ENCODE measurements at regions not wholly inside any gene's neighbourhood (a gene's known extent, or its start where the extent isn't known, plus 50 kb on each side); places are given as distances from the start of the nearest gene placed in this dataset.
"Not testable (repeated sequence)": the region's sequence is repeated elsewhere in the genome, so short reads cannot be mapped to it uniquely, and the experiment has no call there.

DNA sequence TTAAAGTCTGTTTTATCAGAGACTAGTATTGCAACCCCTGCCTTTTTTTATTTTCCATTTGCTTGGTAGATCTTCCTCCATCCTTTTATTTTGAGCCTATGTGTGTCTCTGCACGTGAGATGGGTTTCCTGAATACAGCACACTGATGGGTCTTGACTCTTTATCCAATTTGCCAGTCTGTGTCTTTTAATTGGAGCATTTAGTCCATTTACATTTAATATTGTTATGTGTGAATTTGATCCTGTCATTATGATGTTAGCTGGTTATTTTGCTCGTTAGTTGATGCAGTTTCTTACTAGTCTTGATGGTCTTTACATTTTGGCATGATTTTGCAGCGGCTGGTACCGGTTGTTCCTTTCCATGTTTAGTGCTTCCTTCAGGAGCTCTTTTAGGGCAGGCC, 381.5 kb upstream of the ZEB2 start:
- not testable (repeated sequence) for H3K4me1 Mint-ChIP-seq; ATAC-seq; H3K4me3 Mint-ChIP-seq; DNase-seq; H3K36me3 Mint-ChIP-seq (ENCODE audit: low read depth); H3K9me3 Mint-ChIP-seq; H3K27ac Mint-ChIP-seq; H3K27me3 Mint-ChIP-seq

DNA sequence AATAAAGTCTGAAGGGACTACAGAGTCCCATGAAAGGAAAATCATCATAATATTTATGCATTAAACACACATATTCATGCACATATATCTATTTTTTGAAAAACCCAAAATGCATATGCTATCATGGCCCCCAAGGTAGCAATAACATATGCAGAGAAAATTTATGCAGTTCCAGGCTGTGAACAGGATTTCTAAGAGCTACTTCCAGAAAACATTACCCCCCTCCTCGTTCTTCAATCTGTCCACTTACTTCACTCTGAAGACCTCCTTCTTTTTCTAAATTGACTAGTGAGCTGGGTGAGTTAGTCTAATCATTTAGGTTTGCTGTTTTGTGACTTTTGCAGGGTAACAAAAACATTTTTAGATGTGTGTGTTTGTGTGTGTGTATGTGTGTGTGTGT, 376.4 kb upstream of the ZEB2 start:
- Mint-ChIP-seq H3K36me3 (ENCODE audit: low read depth) (no peaks in the 10 kb centered on the region), H3K9me3 (no peaks in the 10 kb centered on the region), H3K4me1 (no peaks in the 10 kb centered on the region), H3K27ac (no peak overlapping the region), H3K27me3 (no peaks in the 10 kb centered on the region), H3K4me3 (no peak overlapping the region)
- ATAC-seq (no peak), DNase-seq (no peak)

DNA sequence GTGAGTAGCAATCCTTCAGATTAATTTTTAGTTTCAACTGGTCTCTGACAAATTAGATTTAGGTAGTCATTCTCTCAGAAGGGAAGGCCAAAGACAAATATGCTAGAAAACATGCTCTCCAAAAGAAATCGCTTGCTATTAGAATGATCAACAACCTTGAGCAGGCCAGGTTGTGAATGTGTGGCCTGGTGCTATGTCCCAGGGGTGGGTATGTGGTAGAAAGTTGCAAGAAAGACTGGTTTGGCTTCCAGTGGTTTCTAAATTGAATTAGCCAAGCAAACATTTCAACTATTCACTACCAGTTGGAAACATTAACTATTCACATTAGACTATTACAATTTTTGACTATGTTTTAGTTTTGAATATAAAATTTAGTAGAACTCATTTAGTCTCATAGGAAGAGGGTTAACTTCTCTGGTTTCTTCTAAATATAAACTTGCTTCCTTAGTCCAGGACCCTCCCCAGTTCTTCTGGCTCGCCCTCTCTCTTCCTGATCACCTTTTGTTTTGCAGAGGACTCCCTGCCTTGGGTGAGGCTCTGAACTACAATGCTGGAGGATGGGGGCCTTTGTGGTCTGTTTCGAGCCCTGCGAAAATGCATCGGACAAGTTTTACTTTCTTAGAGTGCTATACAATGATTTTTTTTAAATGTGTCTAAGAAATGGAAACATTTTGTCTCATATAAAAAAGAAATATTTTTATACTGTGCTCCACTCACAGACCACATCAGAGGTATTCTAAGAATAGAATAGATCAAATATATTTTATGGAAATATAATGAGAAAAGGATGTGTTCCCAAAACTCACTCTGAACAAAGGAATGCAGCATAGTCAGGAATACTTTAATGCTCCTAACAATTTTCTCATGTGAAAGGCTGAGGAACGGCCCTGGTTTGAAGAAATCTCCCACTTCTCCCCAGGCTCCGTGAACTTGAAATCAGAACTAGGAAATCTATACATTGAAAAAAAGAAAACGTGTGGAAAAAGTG, 375.0 kb upstream of the ZEB2 start:
- Mint-ChIP-seq H3K4me3 (no peak overlapping the region), H3K36me3 (ENCODE audit: low read depth) (no peaks in the 10 kb centered on the region), H3K27ac (no peak overlapping the region), H3K27me3 (no peaks in the 10 kb centered on the region), H3K9me3 (no peaks in the 10 kb centered on the region), H3K4me1 (no peaks in the 10 kb centered on the region)
- ATAC-seq (no peak), DNase-seq (no peak)

DNA sequence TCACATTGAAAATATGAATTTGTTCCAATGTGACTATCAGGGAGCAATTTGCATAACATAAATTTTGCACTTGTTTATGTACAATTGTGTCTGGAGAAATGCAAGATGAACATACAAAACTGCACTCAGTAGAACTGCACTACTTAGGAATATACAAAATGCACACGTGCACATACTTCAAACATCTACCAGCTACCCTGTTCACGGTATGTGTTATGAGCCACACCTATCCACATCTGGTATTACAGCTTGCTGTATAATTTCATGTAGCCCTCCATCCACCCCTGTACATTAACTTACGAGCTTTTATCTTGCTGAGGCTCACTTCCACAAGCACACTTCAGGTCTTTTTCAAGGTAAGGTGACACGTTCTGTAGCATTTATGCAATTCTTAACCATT, 373.5 kb upstream of the ZEB2 start:
- Mint-ChIP-seq H3K27me3 (no peaks in the 10 kb centered on the region), H3K4me1 (no peaks in the 10 kb centered on the region), H3K27ac (no peak overlapping the region), H3K9me3 (no peaks in the 10 kb centered on the region), H3K36me3 (ENCODE audit: low read depth) (no peaks in the 10 kb centered on the region), H3K4me3 (no peak overlapping the region)
- DNase-seq (no peak), ATAC-seq (no peak)

DNA sequence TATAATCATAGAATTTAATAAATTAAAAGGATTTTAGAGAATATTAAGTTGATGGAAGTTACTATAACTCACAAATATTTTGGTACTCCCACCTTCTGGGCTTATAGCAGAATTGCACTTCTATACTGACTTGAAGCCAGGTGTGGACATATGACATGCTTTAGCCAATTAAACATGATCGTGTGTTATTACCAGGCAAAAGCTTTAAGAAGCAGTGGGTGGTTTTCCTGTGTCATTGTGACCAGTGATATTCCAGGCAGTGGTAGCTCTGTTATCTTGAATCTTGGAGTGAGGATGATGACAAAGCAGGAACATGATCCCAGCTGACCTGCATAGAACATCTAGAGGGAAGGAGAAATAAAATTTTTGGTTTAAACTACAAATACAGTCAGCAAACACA, 370.9 kb upstream of the ZEB2 start:
- ATAC-seq, result no peak
- no peak for DNase-seq

DNA sequence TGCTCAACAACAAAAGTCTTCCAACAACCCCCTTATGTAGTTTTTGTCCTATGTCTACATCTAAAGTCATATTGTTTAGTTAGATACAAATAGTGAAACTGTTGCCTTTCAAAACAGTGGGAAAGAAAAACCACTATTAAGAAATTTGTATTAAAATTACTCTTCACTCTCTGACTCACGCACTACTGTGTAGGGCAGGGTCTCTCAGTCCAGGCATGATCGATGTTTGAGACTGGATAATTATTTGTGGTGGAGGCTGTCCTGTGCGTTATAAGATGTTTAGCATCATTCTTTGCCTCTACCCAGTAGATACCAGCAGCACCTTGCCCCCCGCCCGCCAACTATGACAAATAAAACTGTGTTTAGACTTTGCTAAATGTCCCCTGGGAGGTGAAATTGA, 369.4 kb upstream of the ZEB2 start:
- DNase-seq (no peak), ATAC-seq (no peak)
- Mint-ChIP-seq H3K4me1 (no peaks in the 10 kb centered on the region), H3K4me3 (no peak overlapping the region), H3K27ac (no peak overlapping the region), H3K36me3 (ENCODE audit: low read depth) (no peaks in the 10 kb centered on the region), H3K9me3 (no peaks in the 10 kb centered on the region), H3K27me3 (peaks cover 3% of the 10 kb centered on the region)

More for the DNA sequence above, 370.9 kb upstream of the ZEB2 start:
- H3K9me3 Mint-ChIP-seq, result no peaks in the 10 kb centered on the region
- H3K36me3 Mint-ChIP-seq (ENCODE audit: low read depth), result no peaks in the 10 kb centered on the region
- no peak overlapping the region for H3K27ac Mint-ChIP-seq
- no peak overlapping the region for H3K4me3 Mint-ChIP-seq
- no peaks in the 10 kb centered on the region for H3K4me1 Mint-ChIP-seq
- H3K27me3 Mint-ChIP-seq, result no peaks in the 10 kb centered on the region

DNA sequence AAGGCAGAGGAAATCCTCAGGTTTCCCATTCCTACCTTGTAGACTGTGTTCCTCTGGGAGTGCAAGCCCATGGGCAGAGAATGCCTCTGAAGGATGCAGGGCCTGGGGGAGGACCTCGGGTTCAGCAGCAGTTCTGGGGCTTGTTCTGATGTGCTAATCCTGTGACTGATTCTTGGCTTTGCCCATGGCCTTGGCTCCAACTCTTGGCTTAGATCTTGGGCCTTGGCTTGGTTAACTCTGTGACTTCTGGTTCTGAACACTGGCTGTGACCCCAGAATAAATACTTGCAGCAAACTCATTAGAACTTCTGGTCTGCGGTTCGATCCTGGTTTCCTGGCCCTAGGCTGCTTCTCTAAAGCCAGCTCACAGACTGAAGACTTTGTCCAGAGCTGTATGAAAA, 366.9 kb upstream of the ZEB2 start:
- Mint-ChIP-seq H3K4me3 (no peak overlapping the region), H3K36me3 (ENCODE audit: low read depth) (no peaks in the 10 kb centered on the region), H3K27me3 (peaks cover 3% of the 10 kb centered on the region), H3K4me1 (no peaks in the 10 kb centered on the region), H3K9me3 (no peaks in the 10 kb centered on the region), H3K27ac (no peak overlapping the region)
- ATAC-seq (no peak), DNase-seq (no peak)

DNA sequence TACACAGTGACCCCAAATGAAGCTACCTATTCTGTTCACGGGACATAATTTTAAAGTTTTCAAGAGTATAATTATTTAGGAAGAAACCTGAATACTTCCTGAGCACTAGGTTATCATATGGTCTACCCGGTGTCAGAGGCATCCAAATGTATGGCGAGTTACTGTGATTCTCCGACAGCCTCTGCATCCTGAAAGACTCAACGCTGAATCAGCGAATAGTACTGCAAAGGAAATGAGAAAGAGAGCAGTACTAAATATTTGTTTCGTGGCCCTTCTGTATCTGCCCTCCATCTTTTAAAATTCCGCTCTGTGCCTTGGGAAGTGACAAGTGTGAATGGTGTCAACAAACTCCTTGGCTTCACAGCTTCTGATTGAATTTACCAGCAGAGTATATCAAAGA, 358.0 kb upstream of the ZEB2 start:
- ATAC-seq, result no peak
- Mint-ChIP-seq H3K27ac (no peak overlapping the region), H3K27me3 (peaks cover 5% of the 10 kb centered on the region), H3K4me3 (no peak overlapping the region), H3K9me3 (no peaks in the 10 kb centered on the region), H3K4me1 (no peaks in the 10 kb centered on the region), H3K36me3 (ENCODE audit: low read depth) (no peaks in the 10 kb centered on the region)
- DNase-seq, result no peak

DNA sequence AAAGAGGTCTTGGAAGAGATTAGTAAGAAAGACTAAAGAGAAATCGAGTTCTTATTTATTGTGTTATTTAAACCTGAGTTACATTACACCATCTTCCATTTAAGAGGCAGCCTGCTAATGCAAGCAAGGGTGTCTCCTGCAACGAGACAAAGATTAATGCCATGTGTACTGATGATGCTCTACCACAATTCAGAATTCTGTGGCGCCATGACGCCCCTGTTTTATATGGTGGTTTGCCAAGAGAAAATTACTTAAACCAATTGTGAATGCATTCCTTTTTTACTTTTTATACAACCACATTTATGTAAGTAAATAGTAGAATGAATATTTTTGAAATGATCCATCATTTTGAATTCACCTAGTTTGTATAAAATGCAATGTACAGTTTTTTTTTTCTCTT, 356.1 kb upstream of the ZEB2 start:
- ATAC-seq, result no peak
- no peak for DNase-seq

DNA sequence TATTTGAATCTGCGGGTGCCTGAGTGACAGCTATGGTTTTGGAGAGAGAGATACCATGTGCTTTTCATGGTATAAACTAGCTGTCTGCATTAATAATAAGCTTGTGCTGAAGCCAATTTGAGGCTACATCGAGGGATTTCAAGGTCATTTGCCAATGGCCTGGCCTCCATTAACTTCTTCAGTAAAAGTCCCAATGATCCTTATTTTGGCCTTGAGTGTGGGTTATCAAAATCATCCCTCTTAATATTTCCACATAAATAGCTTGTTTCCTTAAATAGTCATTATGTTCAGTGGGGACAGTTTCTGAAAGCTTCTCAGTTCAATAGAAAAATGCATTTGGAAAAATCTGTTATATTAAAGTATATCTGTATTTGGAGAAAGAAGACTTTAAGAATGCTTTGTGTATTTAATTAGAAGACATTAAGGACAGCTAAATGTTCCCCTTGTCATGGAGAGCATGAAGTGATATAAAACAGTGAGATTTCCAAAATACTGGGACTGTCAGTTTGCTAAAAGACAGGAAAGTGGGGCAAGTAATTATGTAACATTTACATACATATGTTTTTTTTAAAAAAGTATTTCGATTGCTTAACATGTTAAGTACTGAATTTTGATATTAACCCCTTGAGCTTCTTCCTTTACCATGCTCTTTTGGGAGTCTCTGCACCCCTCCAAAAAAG, 355.5 kb upstream of the ZEB2 start:
- Mint-ChIP-seq H3K27ac (no peak overlapping the region), H3K36me3 (ENCODE audit: low read depth) (no peaks in the 10 kb centered on the region), H3K4me3 (no peak overlapping the region), H3K9me3 (no peaks in the 10 kb centered on the region), H3K4me1 (no peaks in the 10 kb centered on the region), H3K27me3 (peaks cover 5% of the 10 kb centered on the region)
- DNase-seq (no peak), ATAC-seq (no peak)

More for the DNA sequence above, 356.1 kb upstream of the ZEB2 start:
- Mint-ChIP-seq H3K27me3 (peaks cover 5% of the 10 kb centered on the region), H3K36me3 (ENCODE audit: low read depth) (no peaks in the 10 kb centered on the region), H3K27ac (no peak overlapping the region), H3K4me1 (no peaks in the 10 kb centered on the region), H3K4me3 (no peak overlapping the region), H3K9me3 (no peaks in the 10 kb centered on the region)

DNA sequence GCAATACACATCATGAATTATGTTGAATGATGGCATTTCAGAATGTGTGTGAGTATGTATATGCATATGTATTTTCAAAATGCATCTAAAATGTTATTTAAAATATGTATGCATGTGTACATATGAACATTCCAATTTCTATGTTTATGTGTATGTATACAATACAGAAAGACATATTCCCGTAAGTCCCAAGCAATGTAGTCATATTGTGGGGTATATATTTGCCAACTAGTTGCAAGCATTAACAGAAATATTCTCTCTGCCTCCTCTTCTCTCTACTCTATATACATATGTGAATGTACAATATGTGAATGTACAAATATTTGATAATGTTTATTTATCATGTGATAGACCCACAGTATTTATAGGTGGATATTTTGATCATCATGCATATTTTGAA, 345.8 kb upstream of the ZEB2 start:
- Mint-ChIP-seq H3K4me1 (no peaks in the 10 kb centered on the region), H3K4me3 (no peak overlapping the region), H3K27me3 (peaks cover 2% of the 10 kb centered on the region), H3K27ac (no peak overlapping the region), H3K9me3 (no peaks in the 10 kb centered on the region), H3K36me3 (ENCODE audit: low read depth) (no peaks in the 10 kb centered on the region)
- ATAC-seq (no peak), DNase-seq (no peak)

DNA sequence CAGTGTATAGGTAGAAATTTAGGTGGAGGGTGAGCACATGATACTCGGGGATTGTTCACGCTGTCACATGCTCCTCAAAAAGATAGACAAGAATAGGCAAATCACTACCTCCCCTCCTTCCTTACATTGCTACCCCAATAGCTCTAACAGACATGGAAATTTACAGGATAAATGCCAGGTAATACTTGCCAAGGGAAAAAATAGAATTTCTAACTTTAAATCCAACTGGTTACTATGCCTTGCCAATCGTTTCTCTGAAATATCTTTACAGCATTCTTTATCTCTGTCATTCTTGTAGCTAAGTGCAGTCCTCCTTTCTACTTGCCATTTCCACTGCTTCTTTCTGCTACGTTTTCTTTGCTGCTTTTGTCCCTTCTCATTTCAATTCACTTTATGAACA, 339.8 kb upstream of the ZEB2 start:
- H3K9me3 Mint-ChIP-seq, result no peaks in the 10 kb centered on the region
- H3K4me1 Mint-ChIP-seq, result no peaks in the 10 kb centered on the region

DNA sequence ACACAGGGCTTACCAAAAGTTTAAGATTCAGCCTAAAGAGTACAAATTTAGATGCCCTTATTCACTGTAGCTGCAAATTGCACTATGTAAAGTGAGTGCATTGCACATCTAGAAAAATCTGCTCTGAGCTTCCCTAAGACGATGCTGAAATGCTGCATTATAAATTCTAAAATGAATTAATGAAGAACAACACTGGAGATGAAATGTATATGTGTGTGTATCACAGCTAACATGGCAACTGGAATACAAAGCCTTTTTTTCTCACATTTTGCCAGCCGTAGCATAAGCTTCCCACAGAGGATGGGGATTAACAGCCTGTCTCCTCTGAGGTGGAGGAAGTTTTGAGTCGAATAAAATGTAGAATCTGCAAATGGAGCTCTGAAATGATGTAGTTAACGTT, 338.3 kb upstream of the ZEB2 start:
- no peaks in the 10 kb centered on the region for H3K27me3 Mint-ChIP-seq
- H3K36me3 Mint-ChIP-seq (ENCODE audit: low read depth), result no peaks in the 10 kb centered on the region
- DNase-seq (no peak), ATAC-seq (no peak)
- H3K9me3 Mint-ChIP-seq, result peaks cover 3% of the 10 kb centered on the region
- no peak overlapping the region for H3K27ac Mint-ChIP-seq
- H3K4me1 Mint-ChIP-seq, result no peaks in the 10 kb centered on the region
- no peak overlapping the region for H3K4me3 Mint-ChIP-seq

More for the DNA sequence above, 339.8 kb upstream of the ZEB2 start:
- Mint-ChIP-seq H3K27me3 (no peaks in the 10 kb centered on the region), H3K36me3 (ENCODE audit: low read depth) (no peaks in the 10 kb centered on the region), H3K4me3 (no peak overlapping the region), H3K27ac (no peak overlapping the region)
- DNase-seq, result no peak
- ATAC-seq, result no peak

DNA sequence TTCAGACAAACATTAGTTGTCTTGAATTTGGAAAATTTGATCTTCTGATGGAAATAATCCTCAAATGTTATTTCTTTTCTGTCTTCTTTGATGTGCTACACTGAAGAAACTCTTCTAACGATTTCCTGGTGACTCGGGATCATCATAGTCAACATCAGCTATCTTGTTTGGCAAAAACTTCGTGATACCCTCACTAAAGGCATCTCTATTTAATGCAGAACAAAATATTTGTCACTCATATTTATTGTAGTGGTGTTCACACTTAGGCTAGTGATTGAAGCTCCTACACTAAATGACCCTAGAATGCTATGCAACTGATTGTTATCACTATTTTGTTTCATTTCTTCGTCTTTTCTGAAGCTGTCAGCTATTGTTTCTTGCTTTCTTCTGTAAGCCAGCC, 334.7 kb upstream of the ZEB2 start:
- DNase-seq (no peak), ATAC-seq (no peak)
- peaks cover 3% of the 10 kb centered on the region for H3K9me3 Mint-ChIP-seq
- H3K36me3 Mint-ChIP-seq (ENCODE audit: low read depth), result no peaks in the 10 kb centered on the region
- H3K4me3 Mint-ChIP-seq, result no peak overlapping the region
- no peak overlapping the region for H3K27ac Mint-ChIP-seq
- no peaks in the 10 kb centered on the region for H3K4me1 Mint-ChIP-seq
- H3K27me3 Mint-ChIP-seq, result no peaks in the 10 kb centered on the region

DNA sequence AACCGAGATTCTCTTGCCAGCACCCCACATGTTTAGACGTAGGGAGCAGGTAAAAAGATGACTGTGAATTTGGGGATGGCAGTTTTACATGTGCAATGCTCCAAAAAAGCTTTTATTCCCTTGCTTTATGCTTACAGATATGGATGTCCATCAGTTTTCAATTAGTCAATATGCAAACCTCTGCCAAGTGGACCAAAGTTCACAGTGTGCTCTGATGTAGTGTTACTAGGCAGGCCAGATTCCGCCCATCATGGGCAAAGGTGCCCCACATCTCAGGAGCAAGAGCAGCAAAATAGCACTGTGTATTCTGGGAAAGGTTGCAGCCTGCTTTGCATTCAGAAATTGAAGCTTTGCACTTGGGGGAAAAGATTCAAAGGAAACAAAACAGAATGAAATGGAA, 329.7 kb upstream of the ZEB2 start:
- peaks cover 3% of the 10 kb centered on the region for H3K9me3 Mint-ChIP-seq
- H3K4me3 Mint-ChIP-seq, result no peak overlapping the region
- ATAC-seq (no peak), DNase-seq (no peak)
- no peaks in the 10 kb centered on the region for H3K27me3 Mint-ChIP-seq
- H3K36me3 Mint-ChIP-seq (ENCODE audit: low read depth), result no peaks in the 10 kb centered on the region
- no peaks in the 10 kb centered on the region for H3K4me1 Mint-ChIP-seq
- H3K27ac Mint-ChIP-seq, result no peak overlapping the region
